MM.1S (cell line): ENCODE measurements at regions not wholly inside any gene's neighbourhood (a gene's known extent, or its start where the extent isn't known, plus 50 kb on each side); places are given as distances from the start of the nearest gene placed in this dataset.

Experiments
- CTCF ChIP-seq: fragments of 300-600 bp; sonication (generic); IDR thresholded peaks from 2 replicates; pipeline ENCODE4 v1.5.1; 2016; ENCODE audit warnings: antibody characterized with exemption, low read length, mixed read lengths
- EZH2 ChIP-seq: fragments of 300-600 bp; sonication (generic); optimal IDR thresholded peaks from 2 replicates; pipeline ENCODE3; 2017; ENCODE audit warnings: low read depth, mild to moderate bottlenecking, antibody characterized with exemption, low read length, mixed read lengths

- TF ChIP-seq CTCF (no peak), EZH2 (no peak)
These were observed 155.4 kb downstream of the CEMIP2 start for GRCh38 chr9:71612889-71613288.
